AG04449 (cell line): ENCODE measurements at regions not wholly inside any gene's neighbourhood (a gene's known extent, or its start where the extent isn't known, plus 50 kb on each side); places are given as distances from the start of the nearest gene placed in this dataset.

Experiments
- CTCF ChIA-PET: fragments of 350-600 bp; formaldehyde crosslinking; extraction: SDS; loops from one replicate; lab custom pipeline; 2021; ENCODE audit warnings: antibody characterized with exemption; lab: Yijun Ruan, JAX
- POLR2A ChIA-PET: fragments of 400-600, 350-600 bp; formaldehyde crosslinking; extraction: SDS; loops from one replicate; lab custom pipeline; 2020; ENCODE audit warnings: antibody characterized with exemption, inconsistent platforms; lab: Yijun Ruan, JAX
- DNase-seq: peaks from one replicate; pipeline ENCODE4 v3.0.0-alpha.2; 2010; ENCODE audit warnings: low read depth, low spot score
- H3K4me3 ChIP-seq: 2 replicates; pipeline ENCODE4 v1.5.1; 2011; ENCODE audit warnings: low read depth, mild to moderate bottlenecking, control low read depth, low read length
- TF ChIP-seq, protein P1 (sequence below): IDR thresholded peaks from one replicate; pipeline ENCODE4 v1.5.1; 2011; ENCODE audit warnings: mild to moderate bottlenecking, moderate library complexity, low read length, control low read depth, inconsistent platforms; ENCODE audit not compliant: insufficient read depth; ENCODE audit errors: missing control alignments

DNA sequence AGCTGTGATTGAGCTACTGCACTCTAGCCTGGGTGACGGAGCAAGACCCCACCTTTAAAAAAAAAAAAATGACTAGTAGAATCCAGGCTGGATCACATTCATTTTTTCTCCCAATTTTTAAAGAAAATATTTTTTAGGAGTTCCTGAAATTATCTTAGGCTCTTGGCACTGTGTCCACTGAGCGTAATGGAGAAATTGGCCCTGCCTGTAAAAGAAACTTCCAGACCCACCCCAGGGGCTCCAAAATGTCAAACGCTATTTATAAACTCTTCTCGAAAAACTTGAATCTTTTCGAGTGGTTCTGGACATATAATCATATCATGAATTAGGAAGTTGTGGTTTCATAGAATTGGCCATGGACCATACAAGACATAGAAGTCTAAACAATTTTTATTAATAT, 300.2 kb upstream of the RGMA start:
- CTCF ChIA-PET, result no interaction called here
- H3K4me3 ChIP-seq, result no peak overlapping the region
- TF ChIP-seq, protein P1, sequence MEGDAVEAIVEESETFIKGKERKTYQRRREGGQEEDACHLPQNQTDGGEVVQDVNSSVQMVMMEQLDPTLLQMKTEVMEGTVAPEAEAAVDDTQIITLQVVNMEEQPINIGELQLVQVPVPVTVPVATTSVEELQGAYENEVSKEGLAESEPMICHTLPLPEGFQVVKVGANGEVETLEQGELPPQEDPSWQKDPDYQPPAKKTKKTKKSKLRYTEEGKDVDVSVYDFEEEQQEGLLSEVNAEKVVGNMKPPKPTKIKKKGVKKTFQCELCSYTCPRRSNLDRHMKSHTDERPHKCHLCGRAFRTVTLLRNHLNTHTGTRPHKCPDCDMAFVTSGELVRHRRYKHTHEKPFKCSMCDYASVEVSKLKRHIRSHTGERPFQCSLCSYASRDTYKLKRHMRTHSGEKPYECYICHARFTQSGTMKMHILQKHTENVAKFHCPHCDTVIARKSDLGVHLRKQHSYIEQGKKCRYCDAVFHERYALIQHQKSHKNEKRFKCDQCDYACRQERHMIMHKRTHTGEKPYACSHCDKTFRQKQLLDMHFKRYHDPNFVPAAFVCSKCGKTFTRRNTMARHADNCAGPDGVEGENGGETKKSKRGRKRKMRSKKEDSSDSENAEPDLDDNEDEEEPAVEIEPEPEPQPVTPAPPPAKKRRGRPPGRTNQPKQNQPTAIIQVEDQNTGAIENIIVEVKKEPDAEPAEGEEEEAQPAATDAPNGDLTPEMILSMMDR, result no peak
- POLR2A ChIA-PET, result no interaction called here
- DNase-seq, result no peak

DNA sequence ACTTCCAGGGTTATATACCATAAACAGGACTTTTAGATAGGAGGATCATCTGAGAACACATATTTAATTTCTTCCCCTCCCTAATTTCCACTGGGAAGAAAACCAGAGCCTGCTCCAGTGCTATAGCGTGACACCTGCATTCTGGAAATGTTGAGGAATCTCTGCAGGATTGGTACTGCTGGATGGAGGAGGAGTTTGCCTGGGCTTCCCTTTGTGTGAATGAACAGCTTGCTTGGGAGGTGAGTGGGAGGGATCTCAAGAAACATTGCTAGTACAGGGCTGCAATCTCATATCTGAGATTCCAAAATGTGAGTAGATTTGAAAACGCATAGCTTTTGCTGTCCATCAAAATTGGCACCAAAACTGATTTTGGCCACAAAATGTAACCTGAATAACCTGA, 295.9 kb upstream of the RGMA start:
- no peak for DNase-seq
- H3K4me3 ChIP-seq, result no peak overlapping the region
- POLR2A ChIA-PET, result no interaction called here
- TF ChIP-seq, protein P1, result no peak
- CTCF ChIA-PET, result no interaction called here

DNA sequence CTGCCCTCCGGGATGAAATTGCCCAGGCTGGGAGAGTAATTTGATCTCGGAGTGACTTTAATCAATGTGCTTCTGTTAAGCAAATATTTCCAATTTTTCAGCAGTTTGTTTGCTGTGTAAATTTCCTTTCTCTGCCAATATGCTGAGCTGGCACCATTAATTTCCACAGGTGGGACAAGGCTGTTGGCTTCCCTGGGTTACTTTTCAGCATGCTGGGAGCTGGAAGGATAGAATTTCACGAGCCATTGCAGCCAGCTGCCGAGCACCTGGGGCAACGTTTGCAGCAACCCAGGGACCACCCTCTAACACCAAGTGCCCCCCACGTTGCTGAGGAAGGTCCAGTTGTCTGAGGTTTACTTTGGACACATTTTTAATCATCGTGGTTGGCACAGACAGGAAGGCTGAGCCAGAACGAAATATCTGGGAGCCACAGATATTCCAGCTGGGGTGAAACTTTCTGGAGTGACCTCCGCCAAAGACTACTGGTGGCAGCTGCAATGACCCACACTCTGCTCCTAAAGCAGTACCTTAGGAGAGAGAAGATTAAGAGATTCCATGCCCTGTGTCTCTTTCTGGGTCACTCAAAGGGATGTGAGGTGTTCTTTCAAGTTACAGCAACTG, 293.3 kb upstream of the RGMA start:
- no peak for DNase-seq

DNA sequence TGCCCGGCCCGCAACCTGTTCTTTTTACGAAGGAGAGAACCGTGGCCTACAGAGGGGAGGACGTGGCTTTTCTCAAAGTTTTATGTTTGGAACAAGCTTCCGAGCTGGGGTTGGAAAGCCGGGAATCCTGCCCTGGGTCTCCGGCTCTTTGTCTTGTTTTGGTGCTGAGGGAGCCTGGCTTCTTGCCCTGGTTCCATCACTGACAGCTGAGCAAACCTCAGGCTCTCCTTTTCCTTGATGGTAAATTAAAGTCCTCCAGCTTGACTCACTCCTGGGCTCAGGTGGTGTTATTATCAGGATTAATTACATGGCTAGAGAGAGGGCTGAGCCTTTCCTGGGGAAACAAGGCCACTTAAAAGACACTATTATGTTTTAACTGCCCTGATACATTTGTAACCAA, 289.5 kb upstream of the RGMA start:
- TF ChIP-seq, protein P1, result no peak
- DNase-seq, result no peak
- H3K4me3 ChIP-seq, result no peak overlapping the region
- ChIA-PET POLR2A (no interaction called here), CTCF (no interaction called here)

More for the DNA sequence above, 293.3 kb upstream of the RGMA start:
- TF ChIP-seq, protein P1, result no peak
- no peak overlapping the region for H3K4me3 ChIP-seq
- CTCF ChIA-PET, result no interaction called here
- POLR2A ChIA-PET, result no interaction called here

DNA sequence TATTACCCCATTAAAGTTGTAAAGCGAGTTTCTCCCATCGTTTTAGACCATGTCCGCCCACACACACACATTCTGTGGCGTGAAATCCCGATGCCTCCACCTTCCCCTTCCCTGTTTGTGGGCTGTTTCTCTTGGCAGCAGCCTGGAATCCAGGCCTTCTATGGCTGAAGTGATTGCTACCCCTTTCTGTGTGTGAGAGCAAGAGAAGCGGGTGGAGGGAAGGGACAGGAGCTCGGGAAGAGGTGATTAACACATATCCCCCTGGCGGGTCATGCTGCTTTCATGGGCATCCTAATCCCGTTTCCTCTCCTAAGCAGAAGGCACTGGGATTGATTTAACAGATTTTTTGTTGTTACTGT, 283.8 kb upstream of the RGMA start:
- TF ChIP-seq, protein P1, result no peak
- POLR2A ChIA-PET, result no interaction called here
- CTCF ChIA-PET, result no interaction called here
- no peak overlapping the region for H3K4me3 ChIP-seq
- no peak for DNase-seq

DNA sequence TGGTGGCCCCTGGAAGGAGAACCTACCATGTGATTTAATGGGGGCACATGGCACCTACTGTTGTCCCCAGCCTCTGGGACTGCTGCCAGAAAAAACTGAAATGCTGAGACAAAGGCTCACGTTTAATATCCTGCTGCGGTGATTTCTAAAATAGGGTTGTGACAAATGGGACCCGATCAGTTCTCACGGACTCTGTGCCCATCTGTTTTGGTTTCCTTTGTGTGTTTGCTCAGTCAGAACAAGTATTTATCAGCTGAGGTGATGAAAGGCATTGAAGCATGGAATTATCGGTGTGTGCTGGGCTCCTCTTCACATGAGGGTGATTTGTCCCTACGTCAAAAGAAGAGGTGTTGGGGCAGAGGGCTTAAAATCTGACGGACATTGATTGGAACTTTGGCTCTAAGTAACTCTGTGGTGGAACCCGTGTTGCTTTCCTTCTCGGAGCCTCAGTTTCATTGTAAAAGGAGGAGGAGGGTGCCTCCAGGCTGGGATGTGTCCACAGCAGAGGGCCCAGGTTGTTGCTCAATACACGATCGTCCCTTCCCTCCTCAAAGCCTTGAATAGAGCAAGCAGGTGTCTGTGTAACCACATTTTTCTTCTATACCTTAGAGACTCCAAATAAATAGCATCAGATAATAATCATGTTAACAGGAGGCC, 283.3 kb upstream of the RGMA start:
- ChIA-PET CTCF (no interaction called here), POLR2A (no interaction called here)
- TF ChIP-seq, protein P1, result no peak
- H3K4me3 ChIP-seq, result no peak overlapping the region
- DNase-seq, result no peak
